ENCODE measurements at regions not wholly inside any gene's neighbourhood (a gene's known extent, or its start where the extent isn't known, plus 50 kb on each side); places are given as distances from the start of the nearest gene placed in this dataset.

- DNase-seq (ENCODE audit: low spot score) = no peak
These were observed 174.1 kb downstream of the DDX1 start for GRCh38 chr2:15765686-15766302.

GRCh38 chr2:15766303-15766861 is 174.0 kb upstream of the MYCN start:
- DNase-seq (ENCODE audit: low spot score) = no peak

- DNase-seq (ENCODE audit: low spot score) = no peak
These were observed 173.3 kb upstream of the MYCN start for GRCh38 chr2:15766911-15767597.

- no peak for DNase-seq (ENCODE audit: low spot score)
These were observed 172.7 kb upstream of the MYCN start for GRCh38 chr2:15767679-15768078.

- DNase-seq (ENCODE audit: low spot score) = no peak
These were observed 172.2 kb upstream of the MYCN start for GRCh38 chr2:15768142-15768541.

- DNase-seq (ENCODE audit: low spot score) = no peak
These were observed 171.7 kb upstream of the MYCN start for GRCh38 chr2:15768615-15769014.

- no peak for DNase-seq (ENCODE audit: low spot score)
These were observed 171.1 kb upstream of the MYCN start for GRCh38 chr2:15769235-15769634.

GRCh38 chr2:15769676-15770547 is 170.4 kb upstream of the MYCN start:
- DNase-seq (ENCODE audit: low spot score) = no peak

- no peak for DNase-seq (ENCODE audit: low spot score)
These were observed 169.7 kb upstream of the MYCN start for GRCh38 chr2:15770606-15771005.

GRCh38 chr2:15771124-15771523 is 169.2 kb upstream of the MYCN start:
- no peak for DNase-seq (ENCODE audit: low spot score)

- DNase-seq (ENCODE audit: low spot score) = no peak
These were observed 168.2 kb upstream of the MYCN start for GRCh38 chr2:15772086-15772595.

GRCh38 chr2:15772681-15773080 is 167.7 kb upstream of the MYCN start:
- DNase-seq (ENCODE audit: low spot score) = no peak

GRCh38 chr2:15773204-15773603 is 167.1 kb upstream of the MYCN start:
- no peak for DNase-seq (ENCODE audit: low spot score)

- no peak for DNase-seq (ENCODE audit: low spot score)
These were observed 166.5 kb upstream of the MYCN start for GRCh38 chr2:15773846-15774245.

- DNase-seq (ENCODE audit: low spot score) = no peak
These were observed 164.4 kb upstream of the MYCN start for GRCh38 chr2:15775753-15776628.

- no peak for DNase-seq (ENCODE audit: low spot score)
These were observed 163.8 kb upstream of the MYCN start for GRCh38 chr2:15776629-15776919.

GRCh38 chr2:15776992-15777702 is 163.2 kb upstream of the MYCN start:
- no peak for DNase-seq (ENCODE audit: low spot score)

- no peak for DNase-seq (ENCODE audit: low spot score)
These were observed 162.5 kb upstream of the MYCN start for GRCh38 chr2:15777795-15778371.

GRCh38 chr2:15778529-15779219 is 161.7 kb upstream of the MYCN start:
- DNase-seq (ENCODE audit: low spot score) = no peak
